ENCODE measurements at regions not wholly inside any gene's neighbourhood (a gene's known extent, or its start where the extent isn't known, plus 50 kb on each side); places are given as distances from the start of the nearest gene placed in this dataset.

DNA sequence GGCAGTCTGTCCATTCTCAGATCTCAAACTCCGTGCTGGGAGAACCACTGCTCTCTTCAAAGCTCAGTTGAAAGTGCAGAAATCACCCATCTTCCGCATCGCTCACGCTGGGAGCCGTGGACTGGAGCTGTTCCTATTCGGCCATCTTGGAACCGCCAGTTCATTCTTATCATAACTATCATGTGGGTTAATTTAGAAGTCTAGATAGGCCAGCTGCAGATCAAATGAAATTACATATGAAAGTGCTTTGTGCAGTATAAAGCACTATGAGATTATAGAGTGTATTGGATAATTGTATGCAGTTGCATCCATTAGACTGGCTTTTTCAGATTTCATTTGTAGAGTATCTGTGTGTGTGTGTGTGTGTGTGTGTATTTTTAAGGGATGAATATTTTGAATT is 57.8 kb downstream of the PRORP start:
- TF ChIP-seq, protein P1, sequence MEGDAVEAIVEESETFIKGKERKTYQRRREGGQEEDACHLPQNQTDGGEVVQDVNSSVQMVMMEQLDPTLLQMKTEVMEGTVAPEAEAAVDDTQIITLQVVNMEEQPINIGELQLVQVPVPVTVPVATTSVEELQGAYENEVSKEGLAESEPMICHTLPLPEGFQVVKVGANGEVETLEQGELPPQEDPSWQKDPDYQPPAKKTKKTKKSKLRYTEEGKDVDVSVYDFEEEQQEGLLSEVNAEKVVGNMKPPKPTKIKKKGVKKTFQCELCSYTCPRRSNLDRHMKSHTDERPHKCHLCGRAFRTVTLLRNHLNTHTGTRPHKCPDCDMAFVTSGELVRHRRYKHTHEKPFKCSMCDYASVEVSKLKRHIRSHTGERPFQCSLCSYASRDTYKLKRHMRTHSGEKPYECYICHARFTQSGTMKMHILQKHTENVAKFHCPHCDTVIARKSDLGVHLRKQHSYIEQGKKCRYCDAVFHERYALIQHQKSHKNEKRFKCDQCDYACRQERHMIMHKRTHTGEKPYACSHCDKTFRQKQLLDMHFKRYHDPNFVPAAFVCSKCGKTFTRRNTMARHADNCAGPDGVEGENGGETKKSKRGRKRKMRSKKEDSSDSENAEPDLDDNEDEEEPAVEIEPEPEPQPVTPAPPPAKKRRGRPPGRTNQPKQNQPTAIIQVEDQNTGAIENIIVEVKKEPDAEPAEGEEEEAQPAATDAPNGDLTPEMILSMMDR (IDR thresholded peaks at IDR 0.05): no peak
- no peak for TF ChIP-seq SREBF2 (IDR thresholded peaks at IDR 0.05)
- no peak for TF ChIP-seq MAZ (IDR thresholded peaks at IDR 0.05; ENCODE audit: borderline replicate concordance, low read depth, low read length)
- TF ChIP-seq, protein P2, sequence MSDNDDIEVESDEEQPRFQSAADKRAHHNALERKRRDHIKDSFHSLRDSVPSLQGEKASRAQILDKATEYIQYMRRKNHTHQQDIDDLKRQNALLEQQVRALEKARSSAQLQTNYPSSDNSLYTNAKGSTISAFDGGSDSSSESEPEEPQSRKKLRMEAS (IDR thresholded peaks at IDR 0.05): no peak
- TF ChIP-seq NFE2L2 (conservative IDR thresholded peaks at IDR 0.05; ENCODE audit: low read length): no peak
- TF ChIP-seq RARB (CRISPR knock-in tag; IDR thresholded peaks at IDR 0.05): no peak
- no peak for TF ChIP-seq EP300 (IDR thresholded peaks at IDR 0.05)
- no peak for TF ChIP-seq FOSL2 (IDR thresholded peaks at IDR 0.05)
- no peak for TF ChIP-seq FOSL2 (CRISPR knock-in tag; IDR thresholded peaks at IDR 0.05)
- TF ChIP-seq RNF2 (IDR thresholded peaks at IDR 0.05; ENCODE audit: borderline replicate concordance, low read depth): no peak
- TF ChIP-seq FOSB (CRISPR knock-in tag; IDR thresholded peaks at IDR 0.05): no peak
- TF ChIP-seq MYC (IDR thresholded peaks at IDR 0.05; ENCODE audit: borderline replicate concordance, low read length): no peak
- TF ChIP-seq KDM1A (IDR thresholded peaks at IDR 0.05; ENCODE audit: low read depth): no peak
- TF ChIP-seq BHLHE40 (IDR thresholded peaks at IDR 0.05; ENCODE audit: low read depth, low read length): no peak

All from A549 (cell line).